ENCODE measurements at regions not wholly inside any gene's neighbourhood (a gene's known extent, or its start where the extent isn't known, plus 50 kb on each side); places are given as distances from the start of the nearest gene placed in this dataset.

GRCh38 chr10:108663587-108663986, 1259.7 kb downstream of the XPNPEP1 start:
- no peaks in the 10 kb centered on the region for H3K36me3 ChIP-seq
- no peaks in the 10 kb centered on the region for H3K9me3 ChIP-seq
- no peak for DNase-seq (ENCODE audit: low spot score)
- H3K27me3 ChIP-seq (replicated peaks; ENCODE audit: insufficient read depth): no peaks in the 10 kb centered on the region
- H3K4me3 ChIP-seq: no peak overlapping the region
- ATAC-seq (ENCODE audit: insufficient number of reproducible peaks, low FRiP score, low read depth): no peak
- no peak overlapping the region for H3K27ac ChIP-seq
- no peak for TF ChIP-seq CTCF (IDR thresholded peaks at IDR 0.05)
- H3K4me1 ChIP-seq (ENCODE audit: control insufficient read depth in 1 of 2, low read depth in 2 of 2): no peaks in the 10 kb centered on the region

- ATAC-seq (ENCODE audit: insufficient number of reproducible peaks, low FRiP score, low read depth) (no peak), DNase-seq (ENCODE audit: low spot score) (no peak)
- no peaks in the 10 kb centered on the region for H3K27me3 ChIP-seq (replicated peaks; ENCODE audit: insufficient read depth)
- no peaks in the 10 kb centered on the region for H3K4me1 ChIP-seq (ENCODE audit: control insufficient read depth in 1 of 2, low read depth in 2 of 2)
- H3K36me3 ChIP-seq: no peaks in the 10 kb centered on the region
- no peak for TF ChIP-seq CTCF (IDR thresholded peaks at IDR 0.05)
- H3K27ac ChIP-seq: no peak overlapping the region
- H3K9me3 ChIP-seq: no peaks in the 10 kb centered on the region
- H3K4me3 ChIP-seq: no peak overlapping the region
Observed at GRCh38 chr10:108662975-108663374, 1260.3 kb downstream of the XPNPEP1 start.

- H3K9me3 ChIP-seq: no peaks in the 10 kb centered on the region
- no peak overlapping the region for H3K27ac ChIP-seq
Observed at GRCh38 chr10:108655057-108655456, 1268.3 kb downstream of the XPNPEP1 start.

GRCh38 chr10:108653531-108653930, 1269.8 kb downstream of the XPNPEP1 start:
- Histone ChIP-seq H3K4me3 (no peak overlapping the region), H3K9me3 (no peaks in the 10 kb centered on the region), H3K4me1 (ENCODE audit: control insufficient read depth in 1 of 2, low read depth in 2 of 2) (no peaks in the 10 kb centered on the region), H3K36me3 (no peaks in the 10 kb centered on the region), H3K27ac (no peak overlapping the region), H3K27me3 (replicated peaks; ENCODE audit: insufficient read depth) (no peaks in the 10 kb centered on the region)
- DNase-seq (ENCODE audit: low spot score): no peak
- ATAC-seq (ENCODE audit: insufficient number of reproducible peaks, low FRiP score, low read depth): no peak
- no peak for TF ChIP-seq CTCF (IDR thresholded peaks at IDR 0.05)

More at GRCh38 chr10:108655057-108655456, 1268.3 kb downstream of the XPNPEP1 start:
- Histone ChIP-seq H3K4me3 (no peak overlapping the region), H3K36me3 (no peaks in the 10 kb centered on the region), H3K4me1 (ENCODE audit: control insufficient read depth in 1 of 2, low read depth in 2 of 2) (no peaks in the 10 kb centered on the region), H3K27me3 (replicated peaks; ENCODE audit: insufficient read depth) (no peaks in the 10 kb centered on the region)
- DNase-seq (ENCODE audit: low spot score): no peak
- TF ChIP-seq CTCF (IDR thresholded peaks at IDR 0.05): no peak
- no peak for ATAC-seq (ENCODE audit: insufficient number of reproducible peaks, low FRiP score, low read depth)

GRCh38 chr10:108639010-108639409, 1284.3 kb downstream of the XPNPEP1 start:
- Histone ChIP-seq H3K27ac (no peak overlapping the region), H3K4me1 (ENCODE audit: control insufficient read depth in 1 of 2, low read depth in 2 of 2) (no peaks in the 10 kb centered on the region), H3K9me3 (no peaks in the 10 kb centered on the region), H3K27me3 (replicated peaks; ENCODE audit: insufficient read depth) (no peaks in the 10 kb centered on the region), H3K4me3 (no peak overlapping the region), H3K36me3 (no peaks in the 10 kb centered on the region)
- TF ChIP-seq CTCF (IDR thresholded peaks at IDR 0.05): no peak
- ATAC-seq (ENCODE audit: insufficient number of reproducible peaks, low FRiP score, low read depth) (no peak), DNase-seq (ENCODE audit: low spot score) (no peak)
